ENCODE measurements at regions not wholly inside any gene's neighbourhood (a gene's known extent, or its start where the extent isn't known, plus 50 kb on each side); places are given as distances from the start of the nearest gene placed in this dataset.

DNA sequence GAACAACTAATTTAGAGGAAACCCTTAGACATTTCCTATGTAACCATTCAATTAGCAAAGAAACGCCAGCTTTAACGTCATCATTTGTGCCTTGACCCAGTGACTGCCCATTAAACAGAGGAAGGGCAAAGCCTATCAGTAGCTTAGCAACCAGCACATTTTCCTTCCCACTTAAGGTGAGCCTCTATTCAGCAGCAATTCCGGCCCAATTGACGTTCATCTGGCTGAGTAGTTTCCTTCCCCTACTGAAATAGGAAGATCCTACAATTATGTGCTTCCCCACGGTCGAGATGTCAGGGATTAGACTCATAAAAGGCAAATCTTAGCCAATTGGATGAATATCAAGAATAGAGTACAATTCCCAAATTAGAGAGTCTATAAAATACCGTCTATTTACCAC, 482.1 kb upstream of the ADAMTS5 start:
- TF ChIP-seq, protein P1, sequence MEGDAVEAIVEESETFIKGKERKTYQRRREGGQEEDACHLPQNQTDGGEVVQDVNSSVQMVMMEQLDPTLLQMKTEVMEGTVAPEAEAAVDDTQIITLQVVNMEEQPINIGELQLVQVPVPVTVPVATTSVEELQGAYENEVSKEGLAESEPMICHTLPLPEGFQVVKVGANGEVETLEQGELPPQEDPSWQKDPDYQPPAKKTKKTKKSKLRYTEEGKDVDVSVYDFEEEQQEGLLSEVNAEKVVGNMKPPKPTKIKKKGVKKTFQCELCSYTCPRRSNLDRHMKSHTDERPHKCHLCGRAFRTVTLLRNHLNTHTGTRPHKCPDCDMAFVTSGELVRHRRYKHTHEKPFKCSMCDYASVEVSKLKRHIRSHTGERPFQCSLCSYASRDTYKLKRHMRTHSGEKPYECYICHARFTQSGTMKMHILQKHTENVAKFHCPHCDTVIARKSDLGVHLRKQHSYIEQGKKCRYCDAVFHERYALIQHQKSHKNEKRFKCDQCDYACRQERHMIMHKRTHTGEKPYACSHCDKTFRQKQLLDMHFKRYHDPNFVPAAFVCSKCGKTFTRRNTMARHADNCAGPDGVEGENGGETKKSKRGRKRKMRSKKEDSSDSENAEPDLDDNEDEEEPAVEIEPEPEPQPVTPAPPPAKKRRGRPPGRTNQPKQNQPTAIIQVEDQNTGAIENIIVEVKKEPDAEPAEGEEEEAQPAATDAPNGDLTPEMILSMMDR (conservative IDR thresholded peaks at IDR 0.05; ENCODE audit: low read depth, low read length): no peak
- no peak for TF ChIP-seq EZH2 (IDR thresholded peaks at IDR 0.05; ENCODE audit: borderline replicate concordance, low read depth, low read length, poor library complexity, severe bottlenecking)

All from A673 (cell line).